ENCODE measurements at regions not wholly inside any gene's neighbourhood (a gene's known extent, or its start where the extent isn't known, plus 50 kb on each side); places are given as distances from the start of the nearest gene placed in this dataset.

DNA sequence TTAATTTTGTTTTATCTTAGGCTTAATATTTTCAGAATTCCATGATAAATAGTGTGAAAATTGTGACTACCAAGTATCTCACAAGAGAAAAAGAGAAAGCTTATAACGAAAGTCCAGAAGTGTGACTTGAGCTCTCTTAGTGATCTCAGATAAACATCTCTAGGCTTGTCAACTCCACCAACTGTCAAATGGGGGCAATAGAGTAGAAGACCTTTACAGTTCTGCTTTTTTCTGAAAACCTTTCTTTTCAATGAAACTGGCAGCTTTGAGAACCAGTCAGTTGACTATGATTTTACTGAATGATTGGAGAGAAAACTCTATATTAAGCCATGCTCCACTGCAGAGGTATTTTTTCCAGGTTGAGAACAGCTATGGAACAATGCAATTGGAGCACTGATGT lies 119.2 kb upstream of the TP63 start:
- TF ChIP-seq, protein P1, sequence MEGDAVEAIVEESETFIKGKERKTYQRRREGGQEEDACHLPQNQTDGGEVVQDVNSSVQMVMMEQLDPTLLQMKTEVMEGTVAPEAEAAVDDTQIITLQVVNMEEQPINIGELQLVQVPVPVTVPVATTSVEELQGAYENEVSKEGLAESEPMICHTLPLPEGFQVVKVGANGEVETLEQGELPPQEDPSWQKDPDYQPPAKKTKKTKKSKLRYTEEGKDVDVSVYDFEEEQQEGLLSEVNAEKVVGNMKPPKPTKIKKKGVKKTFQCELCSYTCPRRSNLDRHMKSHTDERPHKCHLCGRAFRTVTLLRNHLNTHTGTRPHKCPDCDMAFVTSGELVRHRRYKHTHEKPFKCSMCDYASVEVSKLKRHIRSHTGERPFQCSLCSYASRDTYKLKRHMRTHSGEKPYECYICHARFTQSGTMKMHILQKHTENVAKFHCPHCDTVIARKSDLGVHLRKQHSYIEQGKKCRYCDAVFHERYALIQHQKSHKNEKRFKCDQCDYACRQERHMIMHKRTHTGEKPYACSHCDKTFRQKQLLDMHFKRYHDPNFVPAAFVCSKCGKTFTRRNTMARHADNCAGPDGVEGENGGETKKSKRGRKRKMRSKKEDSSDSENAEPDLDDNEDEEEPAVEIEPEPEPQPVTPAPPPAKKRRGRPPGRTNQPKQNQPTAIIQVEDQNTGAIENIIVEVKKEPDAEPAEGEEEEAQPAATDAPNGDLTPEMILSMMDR (IDR thresholded peaks at IDR 0.05) = no peak
- TF ChIP-seq POLR2A (IDR thresholded peaks at IDR 0.05) = no peak

All from heart left ventricle (tissue), 13 donors.